ENCODE measurements at regions not wholly inside any gene's neighbourhood (a gene's known extent, or its start where the extent isn't known, plus 50 kb on each side); places are given as distances from the start of the nearest gene placed in this dataset.

- H3K9me3 ChIP-seq (ENCODE audit: low read depth), result no peaks in the 10 kb centered on the region
- Mint-ChIP-seq H3K27me3 (ENCODE audit: insufficient read depth, low read depth) (no peaks in the 10 kb centered on the region), H3K4me3 (no peak overlapping the region), H3K4me1 (peaks cover 4% of the 10 kb centered on the region), H3K27ac (no peak overlapping the region), H3K36me3 (no peaks in the 10 kb centered on the region), H3K9me3 (peaks cover 3% of the 10 kb centered on the region)
- H3K4me2 ChIP-seq, result no peak overlapping the region
- peaks cover 8% of the 10 kb centered on the region for H3K4me1 ChIP-seq
- H3K27ac ChIP-seq, result no peak overlapping the region
- no peak overlapping the region for H3K9ac ChIP-seq
- H2AFZ ChIP-seq (replicated peaks), result no peak overlapping the region
- no peak overlapping the region for H3K4me3 ChIP-seq
- no peaks in the 10 kb centered on the region for H4K20me1 ChIP-seq (ENCODE audit: low read depth)
- no peak for DNase-seq (ENCODE audit: low spot score)
- H3F3A ChIP-seq (ENCODE audit: low read depth), result no peaks in the 10 kb centered on the region
- H3K27me3 ChIP-seq, result no peaks in the 10 kb centered on the region
- no peaks in the 10 kb centered on the region for H3K79me2 ChIP-seq (ENCODE audit: low read depth)
- TF ChIP-seq EZH2 (IDR thresholded peaks at IDR 0.05) (no peak), EZH2phosphoT487 (IDR thresholded peaks at IDR 0.05) (no peak), CTCF (IDR thresholded peaks at IDR 0.05) (no peak)
- H3K36me3 ChIP-seq, result no peaks in the 10 kb centered on the region
Measured at GRCh38 chr3:71919572-71919971, 134.6 kb upstream of the PROK2 start.

GRCh38 chr3:71917545-71917944, 132.6 kb upstream of the PROK2 start:
- H3K4me1 Mint-ChIP-seq, result no peaks in the 10 kb centered on the region
- DNase-seq (ENCODE audit: low spot score), result no peak
- no peak overlapping the region for H3K4me2 ChIP-seq
- H3K4me1 ChIP-seq, result peaks cover 6% of the 10 kb centered on the region
- no peaks in the 10 kb centered on the region for H3K27me3 Mint-ChIP-seq (ENCODE audit: insufficient read depth, low read depth)
- no peaks in the 10 kb centered on the region for H3K36me3 Mint-ChIP-seq
- H3K27me3 ChIP-seq, result no peaks in the 10 kb centered on the region
- no peak overlapping the region for H3K4me3 ChIP-seq
- no peaks in the 10 kb centered on the region for H3K36me3 ChIP-seq
- H2AFZ ChIP-seq (replicated peaks), result no peak overlapping the region
- H3K27ac Mint-ChIP-seq, result no peak overlapping the region
- H3F3A ChIP-seq (ENCODE audit: low read depth), result no peaks in the 10 kb centered on the region
- no peak overlapping the region for H3K4me3 Mint-ChIP-seq
- TF ChIP-seq EZH2 (IDR thresholded peaks at IDR 0.05) (no peak), EZH2phosphoT487 (IDR thresholded peaks at IDR 0.05) (no peak), CTCF (IDR thresholded peaks at IDR 0.05) (no peak)
- H3K27ac ChIP-seq, result no peak overlapping the region
- no peaks in the 10 kb centered on the region for H3K79me2 ChIP-seq (ENCODE audit: low read depth)
- H3K9ac ChIP-seq, result no peak overlapping the region
- H3K9me3 ChIP-seq (ENCODE audit: low read depth), result no peaks in the 10 kb centered on the region
- no peaks in the 10 kb centered on the region for H4K20me1 ChIP-seq (ENCODE audit: low read depth)
- H3K9me3 Mint-ChIP-seq, result peaks cover 3% of the 10 kb centered on the region

DNA sequence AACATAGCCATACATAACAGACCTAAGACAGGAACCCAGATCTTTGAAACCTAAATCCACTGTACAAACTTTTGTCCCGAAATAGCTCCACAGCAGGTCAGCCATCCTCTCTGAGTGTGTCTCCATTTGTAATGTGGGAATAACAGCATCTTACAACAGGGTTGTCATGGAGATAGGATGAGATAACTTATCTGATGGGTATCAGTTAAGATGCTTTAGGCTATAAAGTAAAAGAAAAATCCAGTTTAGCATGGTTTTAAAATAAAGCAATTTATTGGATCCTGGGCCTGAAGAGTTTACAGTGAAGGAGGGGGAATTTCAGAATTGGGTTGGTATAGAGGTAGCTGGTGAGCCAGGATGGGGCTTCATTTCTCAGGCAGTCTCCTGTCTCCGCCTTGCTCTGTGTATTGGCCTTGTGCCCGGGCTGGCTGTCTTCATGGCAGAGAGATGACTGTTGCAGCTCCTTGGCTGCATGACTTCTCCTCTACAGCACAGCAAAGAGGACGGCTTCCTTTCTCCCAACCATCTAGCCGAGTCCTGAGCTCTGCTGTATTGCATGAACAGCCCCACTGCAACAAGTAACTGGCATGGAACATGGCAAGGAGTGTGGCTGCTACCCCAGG, 131.9 kb upstream of the PROK2 start:
- H3K4me3 Mint-ChIP-seq, result no peak overlapping the region

More for the DNA sequence above, 131.9 kb upstream of the PROK2 start:
- Histone ChIP-seq H3K79me2 (ENCODE audit: low read depth) (no peaks in the 10 kb centered on the region), H3K9me3 (ENCODE audit: low read depth) (no peaks in the 10 kb centered on the region), H3K27ac (no peak overlapping the region), H3K4me3 (no peak overlapping the region), H4K20me1 (ENCODE audit: low read depth) (no peaks in the 10 kb centered on the region), H3K27me3 (no peaks in the 10 kb centered on the region), H3K9ac (no peak overlapping the region), H3K36me3 (no peaks in the 10 kb centered on the region), H3F3A (ENCODE audit: low read depth) (no peaks in the 10 kb centered on the region), H3K4me1 (peaks cover 6% of the 10 kb centered on the region), H2AFZ (replicated peaks) (no peak overlapping the region), H3K4me2 (no peak overlapping the region)
- Mint-ChIP-seq H3K27me3 (ENCODE audit: insufficient read depth, low read depth) (peaks cover 2% of the 10 kb centered on the region), H3K4me1 (no peaks in the 10 kb centered on the region), H3K9me3 (no peaks in the 10 kb centered on the region), H3K36me3 (no peaks in the 10 kb centered on the region), H3K27ac (no peak overlapping the region)
- no peak for DNase-seq (ENCODE audit: low spot score)
- no peak for TF ChIP-seq EZH2 (IDR thresholded peaks at IDR 0.05)
- no peak for TF ChIP-seq EZH2phosphoT487 (IDR thresholded peaks at IDR 0.05)
- no peak for TF ChIP-seq CTCF (IDR thresholded peaks at IDR 0.05)
